K562 (cell line): ENCODE measurements at regions not wholly inside any gene's neighbourhood (a gene's known extent, or its start where the extent isn't known, plus 50 kb on each side); places are given as distances from the start of the nearest gene placed in this dataset.

Experiments
- EGR1 ChIP-seq: fragments of 450-650 bp; conservative IDR thresholded peaks from 2 replicates; pipeline ENCODE4 v1.6.1; 2017; ENCODE audit warnings: mild to moderate bottlenecking
- FOXJ3 ChIP-seq: sonication (generic); formaldehyde crosslinking; IDR thresholded peaks from 2 replicates; pipeline ENCODE4 v1.4.0; 2020; ENCODE audit warnings: mild to moderate bottlenecking, missing genetic modification reagents
- NBN ChIP-seq: fragments of 450-650 bp; IDR thresholded peaks from 2 replicates; pipeline ENCODE4 v1.6.1; 2016; ENCODE audit warnings: low read depth, mild to moderate bottlenecking
- TAL1 ChIP-seq: fragments of 450-650 bp; IDR thresholded peaks from 2 replicates; pipeline ENCODE4 v1.6.1; 2016; ENCODE audit warnings: mild to moderate bottlenecking
- WHSC1 ChIP-seq: IDR thresholded peaks from one replicate; pipeline ENCODE4 v1.6.1; 2012; ENCODE audit warnings: low read length, control low read depth, inconsistent platforms
- ZNF764 ChIP-seq: fragments of 250-450 bp; sonication (Bioruptor Pico); IDR thresholded peaks from 2 replicates; pipeline ENCODE4 v1.4.0; 2020; ENCODE audit warnings: low read depth, mild to moderate bottlenecking, moderate library complexity
- TF ChIP-seq, protein P1 (sequence below): fragments of 200-600 bp; sonication (generic); IDR thresholded peaks from one replicate; pipeline ENCODE4 v1.6.1; 2012; ENCODE audit warnings: mild to moderate bottlenecking, low read depth, low read length, inconsistent platforms
- TF ChIP-seq, protein P2 (sequence below), 2 experiments: fragments of 450-650 bp; conservative IDR thresholded peaks; 2 replicates each; pipeline ENCODE4 v1.6.1; 2017; ENCODE audit warnings: mild to moderate bottlenecking in 2 of 2, moderate library complexity in 2 of 2
- TF ChIP-seq, protein P3 (sequence below): conservative IDR thresholded peaks from 2 replicates; pipeline ENCODE4 v1.6.1; 2011; ENCODE audit warnings: low read depth, mild to moderate bottlenecking, low read length; ENCODE audit not compliant: control insufficient read depth
- TF ChIP-seq, protein P4 (sequence below): sonication (generic); formaldehyde crosslinking; IDR thresholded peaks from 2 replicates; pipeline ENCODE4 v1.8.0; 2022; ENCODE audit warnings: mild to moderate bottlenecking, missing genetic modification reagents

DNA sequence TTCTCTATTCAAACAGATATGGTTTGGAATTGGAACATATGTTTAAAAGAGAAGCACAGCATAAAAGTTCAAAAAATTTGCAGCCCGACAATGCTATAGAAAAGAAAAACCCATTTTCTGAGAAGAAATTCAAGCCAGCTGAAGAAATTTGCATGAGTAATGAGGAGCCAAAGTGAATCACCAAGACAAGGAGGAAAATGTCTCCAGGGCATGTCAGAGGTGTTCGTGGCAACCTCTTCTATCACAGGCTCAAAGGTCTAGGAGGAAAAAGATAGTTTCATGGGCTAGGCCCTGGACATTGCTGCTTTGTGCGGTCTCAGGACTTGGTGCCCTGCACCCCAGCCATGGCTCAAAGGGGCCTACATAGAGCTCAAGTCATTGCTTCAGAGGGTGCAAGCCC is 134.8 kb upstream of the ADAMTS16 start (continued):
- TF ChIP-seq, protein P1, sequence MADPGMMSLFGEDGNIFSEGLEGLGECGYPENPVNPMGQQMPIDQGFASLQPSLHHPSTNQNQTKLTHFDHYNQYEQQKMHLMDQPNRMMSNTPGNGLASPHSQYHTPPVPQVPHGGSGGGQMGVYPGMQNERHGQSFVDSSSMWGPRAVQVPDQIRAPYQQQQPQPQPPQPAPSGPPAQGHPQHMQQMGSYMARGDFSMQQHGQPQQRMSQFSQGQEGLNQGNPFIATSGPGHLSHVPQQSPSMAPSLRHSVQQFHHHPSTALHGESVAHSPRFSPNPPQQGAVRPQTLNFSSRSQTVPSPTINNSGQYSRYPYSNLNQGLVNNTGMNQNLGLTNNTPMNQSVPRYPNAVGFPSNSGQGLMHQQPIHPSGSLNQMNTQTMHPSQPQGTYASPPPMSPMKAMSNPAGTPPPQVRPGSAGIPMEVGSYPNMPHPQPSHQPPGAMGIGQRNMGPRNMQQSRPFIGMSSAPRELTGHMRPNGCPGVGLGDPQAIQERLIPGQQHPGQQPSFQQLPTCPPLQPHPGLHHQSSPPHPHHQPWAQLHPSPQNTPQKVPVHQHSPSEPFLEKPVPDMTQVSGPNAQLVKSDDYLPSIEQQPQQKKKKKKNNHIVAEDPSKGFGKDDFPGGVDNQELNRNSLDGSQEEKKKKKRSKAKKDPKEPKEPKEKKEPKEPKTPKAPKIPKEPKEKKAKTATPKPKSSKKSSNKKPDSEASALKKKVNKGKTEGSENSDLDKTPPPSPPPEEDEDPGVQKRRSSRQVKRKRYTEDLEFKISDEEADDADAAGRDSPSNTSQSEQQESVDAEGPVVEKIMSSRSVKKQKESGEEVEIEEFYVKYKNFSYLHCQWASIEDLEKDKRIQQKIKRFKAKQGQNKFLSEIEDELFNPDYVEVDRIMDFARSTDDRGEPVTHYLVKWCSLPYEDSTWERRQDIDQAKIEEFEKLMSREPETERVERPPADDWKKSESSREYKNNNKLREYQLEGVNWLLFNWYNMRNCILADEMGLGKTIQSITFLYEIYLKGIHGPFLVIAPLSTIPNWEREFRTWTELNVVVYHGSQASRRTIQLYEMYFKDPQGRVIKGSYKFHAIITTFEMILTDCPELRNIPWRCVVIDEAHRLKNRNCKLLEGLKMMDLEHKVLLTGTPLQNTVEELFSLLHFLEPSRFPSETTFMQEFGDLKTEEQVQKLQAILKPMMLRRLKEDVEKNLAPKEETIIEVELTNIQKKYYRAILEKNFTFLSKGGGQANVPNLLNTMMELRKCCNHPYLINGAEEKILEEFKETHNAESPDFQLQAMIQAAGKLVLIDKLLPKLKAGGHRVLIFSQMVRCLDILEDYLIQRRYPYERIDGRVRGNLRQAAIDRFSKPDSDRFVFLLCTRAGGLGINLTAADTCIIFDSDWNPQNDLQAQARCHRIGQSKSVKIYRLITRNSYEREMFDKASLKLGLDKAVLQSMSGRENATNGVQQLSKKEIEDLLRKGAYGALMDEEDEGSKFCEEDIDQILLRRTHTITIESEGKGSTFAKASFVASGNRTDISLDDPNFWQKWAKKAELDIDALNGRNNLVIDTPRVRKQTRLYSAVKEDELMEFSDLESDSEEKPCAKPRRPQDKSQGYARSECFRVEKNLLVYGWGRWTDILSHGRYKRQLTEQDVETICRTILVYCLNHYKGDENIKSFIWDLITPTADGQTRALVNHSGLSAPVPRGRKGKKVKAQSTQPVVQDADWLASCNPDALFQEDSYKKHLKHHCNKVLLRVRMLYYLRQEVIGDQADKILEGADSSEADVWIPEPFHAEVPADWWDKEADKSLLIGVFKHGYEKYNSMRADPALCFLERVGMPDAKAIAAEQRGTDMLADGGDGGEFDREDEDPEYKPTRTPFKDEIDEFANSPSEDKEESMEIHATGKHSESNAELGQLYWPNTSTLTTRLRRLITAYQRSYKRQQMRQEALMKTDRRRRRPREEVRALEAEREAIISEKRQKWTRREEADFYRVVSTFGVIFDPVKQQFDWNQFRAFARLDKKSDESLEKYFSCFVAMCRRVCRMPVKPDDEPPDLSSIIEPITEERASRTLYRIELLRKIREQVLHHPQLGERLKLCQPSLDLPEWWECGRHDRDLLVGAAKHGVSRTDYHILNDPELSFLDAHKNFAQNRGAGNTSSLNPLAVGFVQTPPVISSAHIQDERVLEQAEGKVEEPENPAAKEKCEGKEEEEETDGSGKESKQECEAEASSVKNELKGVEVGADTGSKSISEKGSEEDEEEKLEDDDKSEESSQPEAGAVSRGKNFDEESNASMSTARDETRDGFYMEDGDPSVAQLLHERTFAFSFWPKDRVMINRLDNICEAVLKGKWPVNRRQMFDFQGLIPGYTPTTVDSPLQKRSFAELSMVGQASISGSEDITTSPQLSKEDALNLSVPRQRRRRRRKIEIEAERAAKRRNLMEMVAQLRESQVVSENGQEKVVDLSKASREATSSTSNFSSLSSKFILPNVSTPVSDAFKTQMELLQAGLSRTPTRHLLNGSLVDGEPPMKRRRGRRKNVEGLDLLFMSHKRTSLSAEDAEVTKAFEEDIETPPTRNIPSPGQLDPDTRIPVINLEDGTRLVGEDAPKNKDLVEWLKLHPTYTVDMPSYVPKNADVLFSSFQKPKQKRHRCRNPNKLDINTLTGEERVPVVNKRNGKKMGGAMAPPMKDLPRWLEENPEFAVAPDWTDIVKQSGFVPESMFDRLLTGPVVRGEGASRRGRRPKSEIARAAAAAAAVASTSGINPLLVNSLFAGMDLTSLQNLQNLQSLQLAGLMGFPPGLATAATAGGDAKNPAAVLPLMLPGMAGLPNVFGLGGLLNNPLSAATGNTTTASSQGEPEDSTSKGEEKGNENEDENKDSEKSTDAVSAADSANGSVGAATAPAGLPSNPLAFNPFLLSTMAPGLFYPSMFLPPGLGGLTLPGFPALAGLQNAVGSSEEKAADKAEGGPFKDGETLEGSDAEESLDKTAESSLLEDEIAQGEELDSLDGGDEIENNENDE = no peak
- TF ChIP-seq, protein P2, sequence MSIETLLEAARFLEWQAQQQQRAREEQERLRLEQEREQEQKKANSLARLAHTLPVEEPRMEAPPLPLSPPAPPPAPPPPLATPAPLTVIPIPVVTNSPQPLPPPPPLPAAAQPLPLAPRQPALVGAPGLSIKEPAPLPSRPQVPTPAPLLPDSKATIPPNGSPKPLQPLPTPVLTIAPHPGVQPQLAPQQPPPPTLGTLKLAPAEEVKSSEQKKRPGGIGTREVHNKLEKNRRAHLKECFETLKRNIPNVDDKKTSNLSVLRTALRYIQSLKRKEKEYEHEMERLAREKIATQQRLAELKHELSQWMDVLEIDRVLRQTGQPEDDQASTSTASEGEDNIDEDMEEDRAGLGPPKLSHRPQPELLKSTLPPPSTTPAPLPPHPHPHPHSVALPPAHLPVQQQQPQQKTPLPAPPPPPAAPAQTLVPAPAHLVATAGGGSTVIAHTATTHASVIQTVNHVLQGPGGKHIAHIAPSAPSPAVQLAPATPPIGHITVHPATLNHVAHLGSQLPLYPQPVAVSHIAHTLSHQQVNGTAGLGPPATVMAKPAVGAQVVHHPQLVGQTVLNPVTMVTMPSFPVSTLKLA (conservative IDR thresholded peaks at IDR 0.05) = no peak
- TF ChIP-seq FOXJ3 (no peak), EGR1 (no peak), NBN (no peak), TAL1 (no peak), WHSC1 (no peak), ZNF764 (CRISPR knock-in tag) (no peak)
- TF ChIP-seq, protein P3, sequence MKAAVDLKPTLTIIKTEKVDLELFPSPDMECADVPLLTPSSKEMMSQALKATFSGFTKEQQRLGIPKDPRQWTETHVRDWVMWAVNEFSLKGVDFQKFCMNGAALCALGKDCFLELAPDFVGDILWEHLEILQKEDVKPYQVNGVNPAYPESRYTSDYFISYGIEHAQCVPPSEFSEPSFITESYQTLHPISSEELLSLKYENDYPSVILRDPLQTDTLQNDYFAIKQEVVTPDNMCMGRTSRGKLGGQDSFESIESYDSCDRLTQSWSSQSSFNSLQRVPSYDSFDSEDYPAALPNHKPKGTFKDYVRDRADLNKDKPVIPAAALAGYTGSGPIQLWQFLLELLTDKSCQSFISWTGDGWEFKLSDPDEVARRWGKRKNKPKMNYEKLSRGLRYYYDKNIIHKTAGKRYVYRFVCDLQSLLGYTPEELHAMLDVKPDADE = no peak
- TF ChIP-seq, protein P4, sequence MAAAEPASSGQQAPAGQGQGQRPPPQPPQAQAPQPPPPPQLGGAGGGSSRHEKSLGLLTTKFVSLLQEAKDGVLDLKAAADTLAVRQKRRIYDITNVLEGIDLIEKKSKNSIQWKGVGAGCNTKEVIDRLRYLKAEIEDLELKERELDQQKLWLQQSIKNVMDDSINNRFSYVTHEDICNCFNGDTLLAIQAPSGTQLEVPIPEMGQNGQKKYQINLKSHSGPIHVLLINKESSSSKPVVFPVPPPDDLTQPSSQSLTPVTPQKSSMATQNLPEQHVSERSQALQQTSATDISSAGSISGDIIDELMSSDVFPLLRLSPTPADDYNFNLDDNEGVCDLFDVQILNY = no peak
